NB4 (cell line): ENCODE measurements at regions not wholly inside any gene's neighbourhood (a gene's known extent, or its start where the extent isn't known, plus 50 kb on each side); places are given as distances from the start of the nearest gene placed in this dataset.

Experiments used
- DNase-seq: peaks from one replicate; pipeline ENCODE4 v3.0.0; 2010; ENCODE audit warnings: low read depth
- H3K4me3 ChIP-seq: one replicate; pipeline ENCODE4 v1.5.1; 2011; ENCODE audit warnings: mild to moderate bottlenecking, low read depth, low read length, moderate library complexity
- MAX ChIP-seq: IDR thresholded peaks from 2 replicates; pipeline ENCODE4 v1.6.1; 2011; ENCODE audit warnings: low read depth, low read length
- MYC ChIP-seq: IDR thresholded peaks from 2 replicates; pipeline ENCODE4 v1.6.1; 2011; ENCODE audit warnings: low read depth, low read length
- POLR2A ChIP-seq: IDR thresholded peaks from 2 replicates; pipeline ENCODE4 v1.6.1; 2011; ENCODE audit warnings: mild to moderate bottlenecking; ENCODE audit not compliant: insufficient read length; ENCODE audit errors: extremely low read depth
- TF ChIP-seq, protein P1 (sequence below): IDR thresholded peaks from one replicate; pipeline ENCODE4 v1.5.1; 2012; ENCODE audit warnings: low read depth, low read length

DNA sequence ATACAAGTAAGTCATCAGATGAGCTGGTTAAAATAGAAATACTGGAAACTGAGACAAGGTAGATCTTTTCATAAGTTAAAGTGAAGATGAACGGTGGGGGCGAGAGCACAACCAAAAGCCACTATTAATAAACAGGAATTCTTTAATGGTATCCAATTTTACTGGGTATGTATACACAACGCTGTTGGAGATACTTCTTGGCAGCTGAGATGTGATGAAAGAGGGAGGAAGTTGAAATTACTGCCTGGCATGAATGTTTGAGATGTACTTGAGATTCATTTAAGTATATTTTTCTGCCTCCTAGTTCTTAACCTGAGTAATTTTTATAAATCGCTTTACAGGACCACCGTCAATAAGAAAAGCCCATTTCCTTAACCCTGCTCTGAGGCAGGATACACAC, 110.0 kb upstream of the ZRANB2 start:
- no peak for DNase-seq
- TF ChIP-seq MAX (no peak), POLR2A (no peak), MYC (no peak)
- TF ChIP-seq, protein P1, sequence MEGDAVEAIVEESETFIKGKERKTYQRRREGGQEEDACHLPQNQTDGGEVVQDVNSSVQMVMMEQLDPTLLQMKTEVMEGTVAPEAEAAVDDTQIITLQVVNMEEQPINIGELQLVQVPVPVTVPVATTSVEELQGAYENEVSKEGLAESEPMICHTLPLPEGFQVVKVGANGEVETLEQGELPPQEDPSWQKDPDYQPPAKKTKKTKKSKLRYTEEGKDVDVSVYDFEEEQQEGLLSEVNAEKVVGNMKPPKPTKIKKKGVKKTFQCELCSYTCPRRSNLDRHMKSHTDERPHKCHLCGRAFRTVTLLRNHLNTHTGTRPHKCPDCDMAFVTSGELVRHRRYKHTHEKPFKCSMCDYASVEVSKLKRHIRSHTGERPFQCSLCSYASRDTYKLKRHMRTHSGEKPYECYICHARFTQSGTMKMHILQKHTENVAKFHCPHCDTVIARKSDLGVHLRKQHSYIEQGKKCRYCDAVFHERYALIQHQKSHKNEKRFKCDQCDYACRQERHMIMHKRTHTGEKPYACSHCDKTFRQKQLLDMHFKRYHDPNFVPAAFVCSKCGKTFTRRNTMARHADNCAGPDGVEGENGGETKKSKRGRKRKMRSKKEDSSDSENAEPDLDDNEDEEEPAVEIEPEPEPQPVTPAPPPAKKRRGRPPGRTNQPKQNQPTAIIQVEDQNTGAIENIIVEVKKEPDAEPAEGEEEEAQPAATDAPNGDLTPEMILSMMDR = no peak
- no peak overlapping the region for H3K4me3 ChIP-seq

- no peak for DNase-seq
- H3K4me3 ChIP-seq = no peak overlapping the region
- TF ChIP-seq MAX = no peak
- TF ChIP-seq, protein P1 = no peak
- no peak for TF ChIP-seq MYC
- no peak for TF ChIP-seq POLR2A
Observed at GRCh38 chr1:71184410-71184809, 103.6 kb upstream of the ZRANB2 start.

- TF ChIP-seq, protein P1 = no peak
- no peak for TF ChIP-seq MYC
- no peak for TF ChIP-seq MAX
- no peak for TF ChIP-seq POLR2A
- no peak for DNase-seq
- no peak overlapping the region for H3K4me3 ChIP-seq
Observed at GRCh38 chr1:71179997-71180396, 99.2 kb upstream of the ZRANB2 start.

DNA sequence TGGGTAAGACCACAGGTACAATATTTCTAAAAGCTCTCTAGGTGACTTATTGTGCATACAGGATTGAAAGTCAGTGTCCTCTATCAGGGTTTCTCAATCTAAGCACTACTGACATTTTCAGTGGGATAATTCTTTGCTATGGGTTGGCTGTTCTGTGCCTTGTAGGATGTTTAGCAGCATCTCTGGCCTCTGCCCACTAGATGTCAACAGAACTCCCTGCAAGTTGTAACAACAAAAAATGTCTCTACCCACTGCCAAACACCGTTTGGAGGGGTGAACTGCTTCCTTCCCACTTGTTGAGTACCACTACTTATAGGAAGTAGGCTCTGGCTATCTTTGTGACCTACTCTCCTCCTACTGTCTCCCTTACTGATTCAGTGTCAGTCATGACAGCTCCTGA, 90.1 kb upstream of the ZRANB2 start:
- DNase-seq = peak; percentile 7
- TF ChIP-seq POLR2A = no peak
- TF ChIP-seq MYC = no peak
- TF ChIP-seq, protein P1 = no peak
- no peak for TF ChIP-seq MAX

DNA sequence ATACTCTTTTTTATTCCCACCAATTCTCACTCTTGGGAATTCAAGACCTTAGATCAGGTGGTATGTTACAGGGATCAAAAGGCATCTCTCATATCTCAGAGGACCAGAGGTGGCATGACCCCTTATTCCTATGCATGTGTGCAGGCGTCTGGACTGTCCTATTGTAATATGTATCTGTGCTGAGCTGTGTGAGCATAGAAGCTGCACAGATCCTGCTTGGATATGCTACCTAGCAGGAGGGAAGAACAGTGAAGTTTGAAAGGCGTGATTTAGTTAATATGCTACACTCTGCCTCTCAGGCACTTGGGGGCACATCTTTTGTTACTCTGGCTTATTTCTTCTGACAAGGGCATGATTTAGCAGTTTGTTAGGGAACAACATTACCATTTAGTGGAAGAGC, 86.7 kb upstream of the ZRANB2 start:
- no peak for DNase-seq
- H3K4me3 ChIP-seq = no peak overlapping the region
- TF ChIP-seq MYC (no peak), MAX (no peak), POLR2A (no peak)
- TF ChIP-seq, protein P1 = no peak

More for the DNA sequence above, 90.1 kb upstream of the ZRANB2 start:
- H3K4me3 ChIP-seq = no peak overlapping the region
